HEK293 (cell line): ENCODE measurements at regions not wholly inside any gene's neighbourhood (a gene's known extent, or its start where the extent isn't known, plus 50 kb on each side); places are given as distances from the start of the nearest gene placed in this dataset.

Experiments used
- CTCF ChIA-PET: fragments of 350-600 bp; formaldehyde crosslinking; extraction: SDS; loops from one replicate; lab custom pipeline; 2021; ENCODE audit warnings: antibody characterized with exemption; lab: Yijun Ruan, JAX
- POLR2A ChIA-PET: fragments of 300-600 bp; formaldehyde crosslinking; extraction: SDS; loops from one replicate; lab custom pipeline; 2020; ENCODE audit warnings: antibody characterized with exemption, inconsistent platforms; lab: Yijun Ruan, JAX
- H3K27ac ChIP-seq: fragments of 200-500 bp; sonication (Bioruptor generic); 2 replicates; pipeline ENCODE4 v1.5.1; 2014; ENCODE audit warnings: low read depth, low read length, control low read depth, inconsistent platforms; ENCODE audit errors: extremely low read depth
- H3K36me3 ChIP-seq, 2 experiments: fragments of 200-500 bp in 1 of 2; sonication (Bioruptor generic) in 1 of 2; 1 replicate in 1 of 2; 2 replicates in 1 of 2; pipeline ENCODE4 v1.5.1; 2014 to 2017; ENCODE audit warnings: inconsistent platforms in 2 of 2, low read length in 2 of 2; ENCODE audit not compliant: control insufficient read depth in 2 of 2, insufficient read depth in 1 of 2
- H3K4me1 ChIP-seq: fragments of 200-500 bp; sonication (Bioruptor generic); 2 replicates; pipeline ENCODE4 v1.5.1; 2014; ENCODE audit warnings: mild to moderate bottlenecking, low read length, inconsistent platforms; ENCODE audit not compliant: control insufficient read depth, insufficient read depth
- H3K4me3 ChIP-seq: 2 replicates; pipeline ENCODE4 v1.5.1; 2011; ENCODE audit warnings: low read depth, mild to moderate bottlenecking, control low read depth, low read length, moderate library complexity
- H3K9me3 ChIP-seq: fragments of 200-500 bp; sonication (Bioruptor generic); 2 replicates; pipeline ENCODE4 v1.5.1; 2014; ENCODE audit warnings: low read depth, low read length, inconsistent platforms; ENCODE audit not compliant: control insufficient read depth, insufficient read depth
- ATF2 ChIP-seq: fragments of 450-650 bp; formaldehyde crosslinking; IDR thresholded peaks from 2 replicates; pipeline ENCODE4 v1.5.1; 2016; ENCODE audit warnings: missing biosample characterization, missing genetic modification characterization, low read depth
- MYNN ChIP-seq: fragments of 450-650 bp; formaldehyde crosslinking; IDR thresholded peaks from 2 replicates; pipeline ENCODE4 v1.5.1; 2016; ENCODE audit warnings: missing biosample characterization, missing genetic modification characterization, borderline replicate concordance
- SALL2 ChIP-seq: fragments of 450-650 bp; formaldehyde crosslinking; IDR thresholded peaks from 2 replicates; pipeline ENCODE4 v1.5.0; 2017; ENCODE audit warnings: missing biosample characterization, mild to moderate bottlenecking, missing genetic modification characterization, borderline replicate concordance
- SP7 ChIP-seq: fragments of 450-650 bp; formaldehyde crosslinking; IDR thresholded peaks from 2 replicates; pipeline ENCODE4 v1.5.1; 2016; ENCODE audit warnings: missing biosample characterization, missing genetic modification characterization
- ZBTB48 ChIP-seq: fragments of 450-650 bp; formaldehyde crosslinking; IDR thresholded peaks from 2 replicates; pipeline ENCODE4 v1.5.1; 2016; ENCODE audit warnings: missing biosample characterization, missing genetic modification characterization
- ZIC2 ChIP-seq: fragments of 450-650 bp; formaldehyde crosslinking; IDR thresholded peaks from 2 replicates; pipeline ENCODE4 v1.5.1; 2016; ENCODE audit warnings: missing biosample characterization, missing genetic modification characterization
- ZNF133 ChIP-seq: fragments of 450-650 bp; formaldehyde crosslinking; IDR thresholded peaks from 2 replicates; pipeline ENCODE4 v1.5.1; 2016; ENCODE audit warnings: missing biosample characterization, missing genetic modification characterization
- ZNF174 ChIP-seq: fragments of 450-650 bp; formaldehyde crosslinking; IDR thresholded peaks from 2 replicates; pipeline ENCODE4 v1.5.0; 2017; ENCODE audit warnings: missing biosample characterization, mild to moderate bottlenecking, missing genetic modification characterization
- ZNF18 ChIP-seq: fragments of 450-650 bp; formaldehyde crosslinking; IDR thresholded peaks from 2 replicates; pipeline ENCODE4 v1.5.1; 2016; ENCODE audit warnings: missing biosample characterization, missing genetic modification characterization
- ZNF23 ChIP-seq: fragments of 450-650 bp; formaldehyde crosslinking; IDR thresholded peaks from 2 replicates; pipeline ENCODE4 v1.5.1; 2016; ENCODE audit warnings: missing biosample characterization, missing genetic modification characterization, borderline replicate concordance
- ZNF266 ChIP-seq: fragments of 450-650 bp; formaldehyde crosslinking; IDR thresholded peaks from 2 replicates; pipeline ENCODE4 v1.5.1; 2016; ENCODE audit warnings: missing biosample characterization, missing genetic modification characterization, low read depth
- ZNF324 ChIP-seq: fragments of 450-650 bp; formaldehyde crosslinking; IDR thresholded peaks from 2 replicates; pipeline ENCODE4 v1.5.1; 2016; ENCODE audit warnings: missing biosample characterization, missing genetic modification characterization
- ZNF37A ChIP-seq: fragments of 450-650 bp; IDR thresholded peaks from 2 replicates; pipeline ENCODE4 v1.5.1; 2018; ENCODE audit warnings: missing biosample characterization, missing genetic modification characterization
- ZNF398 ChIP-seq: fragments of 450-650 bp; formaldehyde crosslinking; IDR thresholded peaks from 2 replicates; pipeline ENCODE4 v1.5.1; 2017; ENCODE audit warnings: missing biosample characterization, missing genetic modification characterization
- ZNF404 ChIP-seq: fragments of 450-650 bp; formaldehyde crosslinking; IDR thresholded peaks from 2 replicates; pipeline ENCODE4 v1.5.1; 2017; ENCODE audit warnings: missing biosample characterization, missing genetic modification characterization
- ZNF423 ChIP-seq: fragments of 450-650 bp; formaldehyde crosslinking; IDR thresholded peaks from 2 replicates; pipeline ENCODE4 v1.5.1; 2016; ENCODE audit warnings: missing biosample characterization, missing genetic modification characterization
- ZNF488 ChIP-seq: fragments of 450-650 bp; formaldehyde crosslinking; IDR thresholded peaks from 2 replicates; pipeline ENCODE4 v1.5.1; 2016; ENCODE audit warnings: missing biosample characterization, missing genetic modification characterization
- ZNF544 ChIP-seq: fragments of 450-650 bp; formaldehyde crosslinking; IDR thresholded peaks from 2 replicates; pipeline ENCODE4 v1.5.0; 2017; ENCODE audit warnings: missing biosample characterization, missing genetic modification characterization
- ZNF664 ChIP-seq: fragments of 450-650 bp; formaldehyde crosslinking; IDR thresholded peaks from 2 replicates; pipeline ENCODE4 v1.5.1; 2016; ENCODE audit warnings: missing biosample characterization, missing genetic modification characterization
- ZNF704 ChIP-seq: fragments of 450-650 bp; formaldehyde crosslinking; IDR thresholded peaks from 2 replicates; pipeline ENCODE4 v1.5.1; 2016; ENCODE audit warnings: missing biosample characterization, missing genetic modification characterization
- ZSCAN18 ChIP-seq: fragments of 450-650 bp; formaldehyde crosslinking; IDR thresholded peaks from 2 replicates; pipeline ENCODE4 v1.5.1; 2016; ENCODE audit warnings: missing biosample characterization, missing genetic modification characterization

GRCh38 chr7:85573346-85573745, 386.5 kb upstream of the SEMA3D start:
- no peaks in the 10 kb centered on the region for H3K36me3 ChIP-seq
- TF ChIP-seq ZNF18 (tag by site-specific recombination) (no peak), ZNF174 (tag by site-specific recombination) (no peak), SP7 (tag by site-specific recombination) (no peak), ZNF133 (no peak), ZSCAN18 (tag by site-specific recombination) (no peak)
- TF ChIP-seq, all 188 proteins: peak for 0
- Histone ChIP-seq H3K4me1 (no peaks in the 10 kb centered on the region; the same call in 1 of the 2 replicates), H3K4me3 (no peak overlapping the region), H3K9me3 (no peaks in the 10 kb centered on the region), H3K27ac (no peak overlapping the region)
- POLR2A ChIA-PET: no interaction called here
- CTCF ChIA-PET: interaction anchor here (0.7 to 1.4 kb wide), 2 partner anchors 18 to 257 kb away, joined by 3 read pairs; no protein-coding TSS in a partner anchor

GRCh38 chr7:85570898-85571297, 384.0 kb upstream of the SEMA3D start:
- Histone ChIP-seq H3K9me3 (no peaks in the 10 kb centered on the region), H3K4me3 (no peak overlapping the region), H3K27ac (no peak overlapping the region), H3K4me1 (no peaks in the 10 kb centered on the region; the same call in 1 of the 2 replicates), H3K36me3 (no peaks in the 10 kb centered on the region)
- ChIA-PET POLR2A (no interaction called here), CTCF (interaction anchor here (0.9 kb wide), 1 partner anchor 18 kb away, joined by 3 read pairs; no protein-coding TSS in a partner anchor)
- TF ChIP-seq MYNN (tag by site-specific recombination): no peak
- no peak for TF ChIP-seq ZNF23 (tag by site-specific recombination)
- TF ChIP-seq ZBTB48: no peak
- no peak for TF ChIP-seq ZIC2 (tag by site-specific recombination)
- no peak for TF ChIP-seq ZNF664 (tag by site-specific recombination)
- no peak for TF ChIP-seq ZNF266 (tag by site-specific recombination)
- no peak for TF ChIP-seq ZNF423 (tag by site-specific recombination)
- TF ChIP-seq ZNF37A: no peak
- no peak for TF ChIP-seq ZNF404
- no peak for TF ChIP-seq ZNF488 (tag by site-specific recombination)

GRCh38 chr7:85567983-85568382, 381.1 kb upstream of the SEMA3D start:
- no peak overlapping the region for H3K4me3 ChIP-seq
- H3K9me3 ChIP-seq: no peaks in the 10 kb centered on the region
- no peak overlapping the region for H3K27ac ChIP-seq
- no peaks in the 10 kb centered on the region; the same call in 1 of the 2 replicates for H3K4me1 ChIP-seq
- H3K36me3 ChIP-seq: no peaks in the 10 kb centered on the region
- CTCF ChIA-PET: no interaction called here
- POLR2A ChIA-PET: no interaction called here
- TF ChIP-seq ATF2 (tag by site-specific recombination): no peak
- no peak for TF ChIP-seq ZNF398 (tag by site-specific recombination)
- TF ChIP-seq SALL2: no peak
- no peak for TF ChIP-seq ZNF324
- TF ChIP-seq ZNF266 (tag by site-specific recombination): no peak
- TF ChIP-seq ZNF704: no peak
- no peak for TF ChIP-seq ZNF544 (tag by site-specific recombination)
- no peak for TF ChIP-seq ZNF133
